Fibroblast of lung (primary cell): ENCODE measurements at regions not wholly inside any gene's neighbourhood (a gene's known extent, or its start where the extent isn't known, plus 50 kb on each side); places are given as distances from the start of the nearest gene placed in this dataset.

Experiments used
- EZH2 ChIP-seq: IDR thresholded peaks from 2 replicates; pipeline ENCODE4 v1.5.1; 2012; ENCODE audit warnings: low read length, control low read depth, mild to moderate bottlenecking; ENCODE audit errors: missing control alignments
- TF ChIP-seq, protein P1 (sequence below), 2 donors: IDR thresholded peaks in 1 of 2; conservative IDR thresholded peaks in 1 of 2; 1 replicate in 1 of 2; 2 replicates in 1 of 2; pipeline ENCODE4 v1.5.1; 2011 to 2012; ENCODE audit warnings: low read length in 2 of 2, control low read depth in 1 of 2, inconsistent platforms in 1 of 2, low read depth in 1 of 2, mild to moderate bottlenecking in 1 of 2

DNA sequence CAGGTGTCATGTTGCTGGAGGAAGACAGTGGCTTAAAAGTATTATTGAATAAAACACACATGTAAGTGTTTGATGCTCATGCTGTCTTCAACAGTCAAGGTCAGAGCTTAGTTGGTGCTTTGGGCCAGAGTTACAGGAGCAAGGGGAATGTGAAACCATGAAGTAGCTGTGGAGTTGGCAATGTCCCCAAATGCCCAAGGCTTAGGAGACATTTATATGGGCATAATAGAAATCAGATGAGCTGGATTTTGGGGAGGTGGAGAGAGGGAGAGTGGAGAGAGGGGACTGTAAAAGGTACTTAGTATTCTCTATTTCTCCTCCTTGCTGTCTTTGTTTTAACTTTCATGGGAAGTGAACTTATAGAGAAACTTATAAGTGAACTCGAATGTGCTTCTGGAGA, 407.8 kb downstream of the ETS1 start:
- TF ChIP-seq, protein P1, sequence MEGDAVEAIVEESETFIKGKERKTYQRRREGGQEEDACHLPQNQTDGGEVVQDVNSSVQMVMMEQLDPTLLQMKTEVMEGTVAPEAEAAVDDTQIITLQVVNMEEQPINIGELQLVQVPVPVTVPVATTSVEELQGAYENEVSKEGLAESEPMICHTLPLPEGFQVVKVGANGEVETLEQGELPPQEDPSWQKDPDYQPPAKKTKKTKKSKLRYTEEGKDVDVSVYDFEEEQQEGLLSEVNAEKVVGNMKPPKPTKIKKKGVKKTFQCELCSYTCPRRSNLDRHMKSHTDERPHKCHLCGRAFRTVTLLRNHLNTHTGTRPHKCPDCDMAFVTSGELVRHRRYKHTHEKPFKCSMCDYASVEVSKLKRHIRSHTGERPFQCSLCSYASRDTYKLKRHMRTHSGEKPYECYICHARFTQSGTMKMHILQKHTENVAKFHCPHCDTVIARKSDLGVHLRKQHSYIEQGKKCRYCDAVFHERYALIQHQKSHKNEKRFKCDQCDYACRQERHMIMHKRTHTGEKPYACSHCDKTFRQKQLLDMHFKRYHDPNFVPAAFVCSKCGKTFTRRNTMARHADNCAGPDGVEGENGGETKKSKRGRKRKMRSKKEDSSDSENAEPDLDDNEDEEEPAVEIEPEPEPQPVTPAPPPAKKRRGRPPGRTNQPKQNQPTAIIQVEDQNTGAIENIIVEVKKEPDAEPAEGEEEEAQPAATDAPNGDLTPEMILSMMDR (conservative IDR thresholded peaks at IDR 0.05 in 1 of 2, IDR thresholded peaks at IDR 0.05 in 1 of 2; ENCODE audit: low read depth in 1 of 2, low read length in 2 of 2): no peak
- no peak for TF ChIP-seq EZH2
